ENCODE measurements at regions not wholly inside any gene's neighbourhood (a gene's known extent, or its start where the extent isn't known, plus 50 kb on each side); places are given as distances from the start of the nearest gene placed in this dataset.

DNA sequence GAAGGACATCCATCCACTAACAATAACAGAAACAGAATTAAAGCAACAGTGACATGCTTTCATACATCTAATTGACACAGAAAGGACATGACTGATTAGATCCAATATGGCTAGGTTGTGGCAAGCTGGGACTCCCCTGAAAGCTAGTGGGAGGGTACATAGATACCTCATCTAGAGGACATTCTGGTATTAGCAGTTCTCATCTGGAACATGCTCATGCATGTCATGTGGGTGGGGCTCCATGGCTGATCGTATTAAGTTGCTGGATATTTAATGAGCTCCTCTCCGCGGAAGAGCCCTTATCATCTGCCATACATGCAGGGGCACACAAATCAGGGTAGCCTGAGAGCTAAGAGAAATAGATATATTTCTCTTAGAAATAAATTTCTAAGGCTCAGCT is 358.9 kb downstream of the ICE1 start:
- H3K27me3 Mint-ChIP-seq (ENCODE audit: unreplicated experiment) = no peaks in the 10 kb centered on the region
- CTCF ChIA-PET = no interaction called here
- DNase-seq = no peak
- TF ChIP-seq, protein P1, sequence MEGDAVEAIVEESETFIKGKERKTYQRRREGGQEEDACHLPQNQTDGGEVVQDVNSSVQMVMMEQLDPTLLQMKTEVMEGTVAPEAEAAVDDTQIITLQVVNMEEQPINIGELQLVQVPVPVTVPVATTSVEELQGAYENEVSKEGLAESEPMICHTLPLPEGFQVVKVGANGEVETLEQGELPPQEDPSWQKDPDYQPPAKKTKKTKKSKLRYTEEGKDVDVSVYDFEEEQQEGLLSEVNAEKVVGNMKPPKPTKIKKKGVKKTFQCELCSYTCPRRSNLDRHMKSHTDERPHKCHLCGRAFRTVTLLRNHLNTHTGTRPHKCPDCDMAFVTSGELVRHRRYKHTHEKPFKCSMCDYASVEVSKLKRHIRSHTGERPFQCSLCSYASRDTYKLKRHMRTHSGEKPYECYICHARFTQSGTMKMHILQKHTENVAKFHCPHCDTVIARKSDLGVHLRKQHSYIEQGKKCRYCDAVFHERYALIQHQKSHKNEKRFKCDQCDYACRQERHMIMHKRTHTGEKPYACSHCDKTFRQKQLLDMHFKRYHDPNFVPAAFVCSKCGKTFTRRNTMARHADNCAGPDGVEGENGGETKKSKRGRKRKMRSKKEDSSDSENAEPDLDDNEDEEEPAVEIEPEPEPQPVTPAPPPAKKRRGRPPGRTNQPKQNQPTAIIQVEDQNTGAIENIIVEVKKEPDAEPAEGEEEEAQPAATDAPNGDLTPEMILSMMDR (IDR thresholded peaks at IDR 0.05; ENCODE audit: unreplicated experiment) = no peak
- H3K27ac Mint-ChIP-seq (ENCODE audit: unreplicated experiment) = no peak overlapping the region
- no peaks in the 10 kb centered on the region for H3K36me3 Mint-ChIP-seq (ENCODE audit: insufficient read depth, unreplicated experiment)
- intact Hi-C loops (cut with micrococcal nuclease; ENCODE audit: unreplicated experiment) = no loop called here
- H3K9me3 Mint-ChIP-seq (ENCODE audit: low read depth, unreplicated experiment) = peaks cover 8% of the 10 kb centered on the region
- no TSS peak for BruUV-seq (replicated peaks)
- H3K4me3 Mint-ChIP-seq (ENCODE audit: low read depth, unreplicated experiment) = no peak overlapping the region
- no peaks in the 10 kb centered on the region for H3K4me1 Mint-ChIP-seq (ENCODE audit: low read depth, unreplicated experiment)

DNA sequence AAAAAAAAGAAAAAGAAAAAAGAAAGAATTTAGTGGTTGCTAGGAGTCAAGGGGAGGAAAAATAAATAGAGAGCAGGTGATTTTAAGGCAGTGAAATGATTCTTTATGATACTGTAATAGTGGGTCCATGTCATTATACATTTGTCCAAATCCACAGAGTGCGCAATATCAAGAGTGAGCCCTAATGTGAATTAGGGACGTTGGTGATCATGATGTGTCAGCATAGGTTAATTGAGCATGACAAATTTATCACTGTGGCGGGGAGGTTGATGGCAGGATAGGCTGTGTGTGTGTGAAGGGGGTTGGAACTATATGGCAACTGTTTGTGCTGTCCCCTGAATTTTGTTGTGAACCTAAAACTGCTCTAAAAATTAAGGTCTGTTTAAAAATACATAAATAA is 357.8 kb downstream of the ICE1 start:
- no peak overlapping the region for H3K4me3 Mint-ChIP-seq (ENCODE audit: low read depth, unreplicated experiment)
- BruUV-seq (replicated peaks) = no TSS peak
- CTCF ChIA-PET = no interaction called here
- no peaks in the 10 kb centered on the region for H3K36me3 Mint-ChIP-seq (ENCODE audit: insufficient read depth, unreplicated experiment)
- H3K27ac Mint-ChIP-seq (ENCODE audit: unreplicated experiment) = no peak overlapping the region
- no peaks in the 10 kb centered on the region for H3K27me3 Mint-ChIP-seq (ENCODE audit: unreplicated experiment)
- peaks cover 8% of the 10 kb centered on the region for H3K9me3 Mint-ChIP-seq (ENCODE audit: low read depth, unreplicated experiment)
- no peaks in the 10 kb centered on the region for H3K4me1 Mint-ChIP-seq (ENCODE audit: low read depth, unreplicated experiment)
- TF ChIP-seq, protein P1 (IDR thresholded peaks at IDR 0.05; ENCODE audit: unreplicated experiment) = no peak
- intact Hi-C loops (cut with micrococcal nuclease; ENCODE audit: unreplicated experiment) = no loop called here
- no peak for DNase-seq

DNA sequence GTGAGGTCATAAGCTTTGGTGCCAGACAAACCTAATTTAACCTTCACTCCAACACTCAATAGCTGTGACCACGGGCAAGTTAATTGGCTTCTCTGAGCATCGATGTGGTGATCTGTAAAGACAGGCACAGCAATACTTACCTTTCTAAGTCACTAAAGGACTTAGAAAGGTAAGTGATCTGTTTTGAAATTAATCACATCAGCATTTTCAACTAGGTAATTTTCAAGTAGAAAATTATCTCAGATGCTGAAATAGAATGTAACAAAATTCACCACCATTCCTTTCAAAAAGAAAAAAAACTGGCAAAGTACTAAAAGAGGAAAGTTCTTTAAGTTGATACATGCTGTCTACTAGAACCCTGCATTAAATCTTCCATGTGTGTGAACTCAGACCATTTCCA is 354.5 kb downstream of the ICE1 start:
- intact Hi-C loops (cut with micrococcal nuclease; ENCODE audit: unreplicated experiment) = no loop called here
- BruUV-seq (replicated peaks) = no TSS peak

DNA sequence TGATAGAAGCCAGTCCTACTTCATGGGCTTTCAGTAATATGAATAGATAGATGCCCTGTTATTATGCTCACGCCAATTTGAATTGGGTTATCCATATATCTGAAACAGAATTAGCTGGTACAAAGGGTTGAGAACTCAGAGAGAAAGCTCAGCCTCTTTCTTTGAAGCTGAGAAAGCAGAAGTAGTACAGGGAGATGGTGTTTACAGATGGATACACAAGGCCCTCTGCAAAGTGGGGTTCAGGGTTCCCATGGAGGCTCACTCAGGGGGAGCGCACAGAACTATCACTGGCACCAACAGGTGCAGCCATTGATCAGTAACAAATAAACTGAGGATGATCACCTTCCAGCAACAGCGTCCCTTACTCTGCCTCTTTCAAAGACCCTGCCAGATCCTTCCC is 349.7 kb downstream of the ICE1 start:
- Mint-ChIP-seq H3K9me3 (ENCODE audit: low read depth, unreplicated experiment) (peaks cover 6% of the 10 kb centered on the region), H3K27me3 (ENCODE audit: unreplicated experiment) (no peaks in the 10 kb centered on the region), H3K4me3 (ENCODE audit: low read depth, unreplicated experiment) (no peak overlapping the region), H3K27ac (ENCODE audit: unreplicated experiment) (no peak overlapping the region), H3K4me1 (ENCODE audit: low read depth, unreplicated experiment) (no peaks in the 10 kb centered on the region), H3K36me3 (ENCODE audit: insufficient read depth, unreplicated experiment) (no peaks in the 10 kb centered on the region)
- CTCF ChIA-PET = no interaction called here
- TF ChIP-seq, protein P1 (IDR thresholded peaks at IDR 0.05; ENCODE audit: unreplicated experiment) = no peak
- no TSS peak for BruUV-seq (replicated peaks)
- DNase-seq = no peak
- intact Hi-C loops (cut with micrococcal nuclease; ENCODE audit: unreplicated experiment) = no loop called here

More for the DNA sequence above, 354.5 kb downstream of the ICE1 start:
- no peak overlapping the region for H3K27ac Mint-ChIP-seq (ENCODE audit: unreplicated experiment)
- no peaks in the 10 kb centered on the region for H3K27me3 Mint-ChIP-seq (ENCODE audit: unreplicated experiment)
- DNase-seq = no peak
- H3K9me3 Mint-ChIP-seq (ENCODE audit: low read depth, unreplicated experiment) = peaks cover 11% of the 10 kb centered on the region
- no peak overlapping the region for H3K4me3 Mint-ChIP-seq (ENCODE audit: low read depth, unreplicated experiment)
- CTCF ChIA-PET = no interaction called here
- no peaks in the 10 kb centered on the region for H3K4me1 Mint-ChIP-seq (ENCODE audit: low read depth, unreplicated experiment)
- TF ChIP-seq, protein P1 (IDR thresholded peaks at IDR 0.05; ENCODE audit: unreplicated experiment) = no peak
- no peaks in the 10 kb centered on the region for H3K36me3 Mint-ChIP-seq (ENCODE audit: insufficient read depth, unreplicated experiment)

DNA sequence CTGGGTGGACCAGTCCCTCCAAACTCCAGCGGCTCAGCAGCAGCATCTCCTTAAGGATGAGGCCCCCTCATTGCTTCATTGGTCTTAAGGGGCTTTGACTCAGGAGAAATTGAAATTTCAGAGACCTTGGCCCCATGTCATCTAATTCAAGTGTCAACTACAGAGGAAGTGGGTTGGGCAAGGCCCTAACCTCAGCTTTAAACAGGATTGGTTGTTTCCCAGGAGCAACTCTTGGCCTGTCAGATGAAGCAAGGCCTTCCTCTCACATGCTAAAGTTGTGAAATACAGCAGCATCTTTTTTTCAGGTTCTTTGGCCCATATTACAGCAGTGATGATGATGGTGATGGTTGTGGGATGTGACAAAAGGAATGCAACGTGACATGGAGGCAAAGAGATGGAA is 348.3 kb downstream of the ICE1 start:
- DNase-seq = no peak
- TF ChIP-seq, protein P1 (IDR thresholded peaks at IDR 0.05; ENCODE audit: unreplicated experiment) = no peak
- CTCF ChIA-PET = no interaction called here
- peaks cover 5% of the 10 kb centered on the region for H3K9me3 Mint-ChIP-seq (ENCODE audit: low read depth, unreplicated experiment)
- H3K27ac Mint-ChIP-seq (ENCODE audit: unreplicated experiment) = no peak overlapping the region
- intact Hi-C loops (cut with micrococcal nuclease; ENCODE audit: unreplicated experiment) = no loop called here
- no TSS peak for BruUV-seq (replicated peaks)
- H3K4me1 Mint-ChIP-seq (ENCODE audit: low read depth, unreplicated experiment) = no peaks in the 10 kb centered on the region
- H3K36me3 Mint-ChIP-seq (ENCODE audit: insufficient read depth, unreplicated experiment) = no peaks in the 10 kb centered on the region
- no peak overlapping the region for H3K4me3 Mint-ChIP-seq (ENCODE audit: low read depth, unreplicated experiment)
- H3K27me3 Mint-ChIP-seq (ENCODE audit: unreplicated experiment) = no peaks in the 10 kb centered on the region

Data from Calu3 (cell line).